HG02840 (cell line): ENCODE measurements at regions not wholly inside any gene's neighbourhood (a gene's known extent, or its start where the extent isn't known, plus 50 kb on each side); places are given as distances from the start of the nearest gene placed in this dataset.

ENCODE experiments used
- ATAC-seq: cut with Tn5 transposase; IDR thresholded peaks from one replicate; pipeline ENCODE4 v1.9.1; 2021; ENCODE audit warnings: mild to moderate bottlenecking, moderate library complexity, moderate number of reproducible peaks; ENCODE audit not compliant: unreplicated experiment, low FRiP score

DNA sequence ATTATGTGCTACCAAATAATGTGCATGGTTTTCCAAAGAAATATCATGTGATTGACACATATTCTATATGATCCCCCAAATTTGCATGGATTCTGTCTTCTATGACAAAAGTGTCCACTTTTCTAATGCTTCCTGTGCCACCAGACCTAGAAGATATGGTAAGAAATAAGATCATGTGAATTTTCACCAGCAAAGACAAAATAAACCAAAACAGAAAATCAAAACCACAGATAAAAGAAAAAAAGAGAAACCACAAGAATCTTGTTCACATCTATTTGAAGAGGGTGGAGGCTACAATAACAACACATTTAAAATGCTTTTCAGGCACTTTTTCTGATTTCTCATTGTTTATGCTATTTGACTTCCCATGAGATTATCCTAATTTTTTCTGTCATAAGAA is 303.4 kb downstream of the DIPK2A start:
- no peak for ATAC-seq

DNA sequence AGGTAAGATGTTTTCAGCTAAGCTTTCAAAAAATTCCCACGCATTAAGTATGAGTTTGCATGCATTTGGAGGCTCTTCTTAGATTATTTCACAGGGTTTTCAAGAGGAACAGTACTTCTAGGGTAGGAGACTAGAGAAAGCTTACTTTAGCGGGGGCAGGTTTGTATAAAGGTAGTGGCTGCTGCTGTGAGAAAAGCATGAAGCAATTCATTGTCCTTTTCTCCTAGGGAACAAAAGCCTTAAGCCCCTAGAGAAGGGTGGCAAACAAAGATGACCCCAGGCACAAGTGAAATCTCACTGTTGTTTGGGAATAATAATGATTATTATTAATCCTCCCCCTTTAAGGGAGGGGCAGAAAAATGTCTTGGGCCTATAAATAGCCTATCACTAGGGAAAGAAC is 310.7 kb downstream of the DIPK2A start:
- no peak for ATAC-seq

DNA sequence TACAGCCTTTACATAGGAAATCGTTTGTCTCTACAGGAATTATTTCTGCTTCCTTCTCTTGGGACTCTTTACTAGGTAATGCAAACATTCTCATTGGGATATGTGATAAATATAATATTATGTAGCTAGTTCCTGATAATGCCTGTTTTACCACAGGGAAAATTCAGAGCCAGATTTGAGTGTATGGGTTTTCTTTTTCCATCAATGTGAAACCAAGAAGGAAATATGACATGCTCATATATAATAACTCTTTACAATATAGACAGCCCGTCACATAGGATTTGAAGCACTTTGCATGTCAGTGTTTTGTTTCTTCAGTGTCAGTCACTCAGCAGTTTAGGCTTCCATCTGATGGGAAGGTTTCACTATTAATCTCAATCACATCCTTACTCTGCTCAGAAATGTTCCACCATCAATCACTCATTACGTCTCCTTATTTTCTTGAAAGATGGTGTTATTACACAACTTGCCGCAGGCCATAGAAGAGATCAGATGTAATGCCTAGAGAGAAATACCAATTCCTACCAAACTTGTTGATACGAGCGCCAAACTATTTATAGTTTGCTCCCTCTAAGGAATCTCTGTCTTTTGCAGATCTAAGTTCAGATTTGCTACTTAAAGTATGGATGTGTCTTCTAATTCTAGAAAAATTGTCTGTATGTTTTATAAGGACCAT is 314.8 kb downstream of the DIPK2A start:
- no peak for ATAC-seq

DNA sequence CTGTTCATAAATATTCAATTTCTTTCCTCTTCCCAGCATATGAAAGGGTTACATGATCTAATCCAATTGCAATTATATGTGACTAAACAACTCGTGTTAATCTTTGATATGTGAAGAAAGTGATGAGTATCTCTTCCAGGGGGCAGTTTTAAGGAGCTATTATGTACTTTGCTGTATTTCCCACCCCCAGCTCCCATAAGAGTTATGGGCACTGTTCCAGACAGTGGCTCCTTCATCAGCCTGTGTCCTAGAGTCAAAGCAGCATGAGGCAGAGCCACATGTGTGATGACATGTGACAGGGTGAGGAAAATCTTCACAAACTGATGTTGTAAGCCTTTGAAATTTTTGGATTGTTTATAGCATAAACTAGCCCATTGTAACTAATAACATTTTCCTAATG is 315.4 kb downstream of the DIPK2A start:
- no peak for ATAC-seq

DNA sequence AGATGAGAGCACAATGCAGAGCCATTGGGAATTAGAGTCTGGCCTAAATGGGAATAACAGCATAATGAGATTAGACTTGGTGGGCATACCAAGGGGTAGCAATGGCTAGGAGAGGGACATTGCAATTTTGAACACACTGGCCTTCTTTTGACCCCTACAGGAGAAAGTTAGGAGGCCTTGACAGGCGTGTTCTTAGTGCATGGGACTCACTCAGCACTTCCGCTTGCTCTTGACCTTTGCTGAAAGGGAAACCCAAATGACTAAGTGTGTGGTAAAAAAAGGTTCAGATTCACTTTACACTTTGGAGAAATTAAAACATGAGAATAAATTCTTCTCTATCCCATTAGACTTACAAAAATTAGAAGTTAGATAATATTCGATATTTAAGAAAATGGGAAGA is 317.4 kb downstream of the DIPK2A start:
- ATAC-seq, result no peak

DNA sequence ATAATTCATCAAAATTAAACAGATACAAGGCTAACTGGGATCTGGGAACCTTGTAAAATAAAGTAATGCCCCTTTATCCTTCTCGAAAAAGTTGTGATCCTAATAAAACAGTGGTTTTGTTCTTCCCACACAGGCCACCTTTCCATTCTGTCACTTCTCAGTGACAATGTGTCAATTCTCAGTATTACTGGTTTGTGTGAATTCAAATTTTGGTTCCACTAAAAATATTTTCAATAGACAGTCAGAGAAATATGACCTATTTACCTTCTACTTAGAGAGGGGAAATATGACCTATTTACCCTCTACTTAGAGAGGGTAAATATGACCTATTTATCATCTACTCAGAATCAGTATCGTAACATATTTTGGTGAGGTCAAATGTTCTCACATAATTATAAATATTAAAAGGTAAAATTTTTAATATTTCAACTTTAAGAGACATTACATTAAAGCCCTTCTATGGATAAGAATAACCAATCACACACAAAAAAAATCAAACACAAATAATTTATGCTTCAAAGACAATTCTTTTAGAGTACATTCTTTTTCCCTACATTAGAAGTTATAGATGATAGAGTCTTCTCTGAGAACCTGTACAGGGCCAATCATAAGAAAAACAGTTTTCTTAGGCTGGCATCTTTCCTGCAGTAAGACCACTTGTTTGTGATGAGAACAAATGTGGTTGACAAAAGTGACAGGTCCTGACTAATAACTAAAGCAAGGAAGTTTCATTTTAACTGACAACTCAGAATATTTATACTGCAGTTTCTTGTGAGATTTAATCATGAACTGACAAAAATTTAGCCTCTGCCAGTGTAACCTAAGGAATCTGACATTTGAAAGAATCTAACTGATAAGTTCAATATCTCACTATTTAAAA is 323.3 kb downstream of the DIPK2A start:
- peak; percentile 81 for ATAC-seq

DNA sequence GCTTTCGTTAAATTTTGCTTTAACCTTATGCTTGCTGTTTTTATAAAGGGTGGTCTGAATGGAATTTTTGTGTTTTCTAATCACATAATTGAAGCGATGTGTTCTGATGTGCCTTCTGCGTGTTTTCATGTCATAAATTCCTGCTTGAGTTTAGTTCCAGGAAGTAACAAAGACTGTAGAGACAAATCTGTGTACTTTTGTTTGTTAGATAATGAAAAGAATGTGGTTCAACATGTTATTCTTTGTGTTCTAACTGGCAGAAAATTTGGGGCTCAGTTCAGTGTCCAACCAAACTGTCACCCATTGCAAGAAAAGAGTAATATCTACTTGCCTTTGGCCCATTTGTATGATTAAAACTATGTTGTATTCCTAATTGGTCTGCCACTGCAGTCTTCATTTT is 324.0 kb downstream of the DIPK2A start:
- ATAC-seq, result no peak

DNA sequence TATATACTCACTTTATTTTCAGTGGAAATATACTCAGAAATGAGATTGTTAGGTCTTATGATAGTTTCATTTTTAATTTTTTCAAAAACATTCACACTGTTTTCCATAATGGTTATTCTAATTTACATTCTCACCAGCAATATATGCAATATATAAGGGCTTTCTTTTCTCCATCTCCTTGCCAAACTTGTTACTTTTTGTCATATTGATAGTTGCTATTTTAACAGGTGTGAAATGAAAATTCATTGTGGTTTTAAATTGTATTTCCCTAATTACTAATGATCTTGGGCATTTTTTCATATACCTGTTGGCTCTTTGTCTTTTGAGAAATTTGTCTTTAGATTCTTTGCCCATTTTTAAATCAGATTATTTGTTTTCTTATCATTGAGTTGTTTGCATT is 325.2 kb downstream of the DIPK2A start:
- no peak for ATAC-seq

DNA sequence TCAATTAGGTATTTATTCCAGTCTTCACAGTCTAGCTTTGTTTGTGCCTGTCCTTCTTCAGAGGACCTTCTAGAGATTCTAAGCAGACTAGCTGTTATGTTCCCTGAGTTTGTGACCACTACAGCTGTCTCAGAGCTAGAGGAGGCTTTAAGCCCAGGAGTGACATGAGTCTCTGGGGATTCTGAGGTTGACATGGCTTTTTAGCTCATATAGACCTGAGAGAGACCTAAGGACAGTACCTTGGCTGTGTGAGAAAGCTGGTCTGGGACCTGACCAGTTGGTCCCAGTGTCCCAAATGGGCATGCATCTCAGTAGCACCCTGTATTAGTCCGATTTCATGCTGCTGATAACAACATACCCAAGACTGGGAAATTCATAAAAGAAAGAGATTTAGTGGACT is 330.2 kb downstream of the DIPK2A start:
- no peak for ATAC-seq

DNA sequence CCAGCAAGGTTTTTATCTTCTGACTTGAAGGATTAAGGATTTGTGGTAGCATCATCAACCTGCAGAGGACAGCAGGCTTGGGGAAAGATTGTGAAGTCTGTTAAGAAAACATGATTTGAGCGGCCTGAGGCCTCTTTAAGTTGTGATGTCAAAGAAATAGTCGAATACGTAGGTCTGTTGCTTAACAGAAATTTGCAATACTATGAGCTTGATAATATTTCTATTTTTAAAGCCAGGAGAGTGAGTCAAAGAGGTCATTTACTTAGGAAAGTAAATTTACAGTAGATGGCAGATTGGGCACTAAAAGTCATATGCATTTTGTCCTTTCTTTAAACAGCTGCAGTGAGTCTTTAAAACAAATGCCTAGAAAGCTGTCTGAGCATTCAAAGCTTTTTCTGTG is 336.3 kb downstream of the DIPK2A start:
- no peak for ATAC-seq

DNA sequence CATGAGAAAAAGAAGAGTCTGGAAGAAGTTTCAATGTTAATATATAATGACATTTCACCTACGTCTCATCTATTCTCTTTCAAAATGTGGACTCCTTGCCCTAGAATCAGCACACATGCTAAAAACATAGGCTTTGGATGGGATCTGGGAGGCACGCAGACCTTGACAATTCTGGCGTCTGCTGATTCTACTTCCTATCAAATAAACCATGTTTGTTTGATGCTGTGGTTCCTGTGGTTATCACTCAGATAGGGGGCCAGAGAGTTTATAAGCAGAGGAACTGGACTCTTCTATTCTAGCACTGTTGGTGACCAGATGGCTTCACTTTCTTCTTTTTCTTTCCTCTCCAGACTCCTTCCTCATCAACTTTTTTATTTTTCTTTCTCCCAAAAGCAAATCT is 336.8 kb downstream of the DIPK2A start:
- no peak for ATAC-seq

DNA sequence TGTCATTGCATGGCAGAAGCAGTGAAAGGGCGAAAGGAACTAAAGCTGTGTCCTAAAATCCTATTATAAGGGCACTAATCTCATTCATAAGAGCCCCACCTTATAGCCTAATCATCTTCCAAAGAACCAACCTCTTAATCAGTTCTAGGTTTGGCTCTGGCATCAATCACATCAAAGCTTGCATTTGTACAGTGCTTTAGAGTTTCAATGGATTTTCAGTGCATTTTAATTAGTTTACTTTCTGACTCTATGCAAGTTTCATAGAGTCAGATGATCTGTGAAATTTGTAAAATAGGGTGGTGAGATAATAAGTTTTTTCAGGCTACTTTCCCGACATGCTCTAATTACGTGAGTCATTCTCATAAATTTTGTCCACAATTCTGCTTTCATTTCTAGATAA is 341.1 kb downstream of the DIPK2A start:
- no peak for ATAC-seq

DNA sequence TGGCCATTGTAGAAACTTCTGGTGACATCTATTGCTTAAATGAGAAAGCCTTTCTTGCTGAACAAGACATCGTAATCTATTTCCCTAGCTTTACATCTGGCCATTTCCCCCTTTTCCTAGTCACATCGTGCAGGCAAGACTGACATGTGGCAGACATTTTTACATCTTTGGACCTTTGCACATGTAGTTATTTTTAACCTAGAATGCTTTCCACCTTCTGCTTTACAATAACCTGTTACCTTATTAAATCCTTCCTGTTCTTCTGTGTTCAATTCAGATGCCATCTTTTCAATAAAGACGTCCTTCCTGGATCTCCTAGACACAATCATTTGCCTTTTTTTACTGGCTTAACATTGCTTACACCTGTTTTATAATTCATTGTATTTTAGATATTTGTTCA is 343.3 kb downstream of the DIPK2A start:
- no peak for ATAC-seq

DNA sequence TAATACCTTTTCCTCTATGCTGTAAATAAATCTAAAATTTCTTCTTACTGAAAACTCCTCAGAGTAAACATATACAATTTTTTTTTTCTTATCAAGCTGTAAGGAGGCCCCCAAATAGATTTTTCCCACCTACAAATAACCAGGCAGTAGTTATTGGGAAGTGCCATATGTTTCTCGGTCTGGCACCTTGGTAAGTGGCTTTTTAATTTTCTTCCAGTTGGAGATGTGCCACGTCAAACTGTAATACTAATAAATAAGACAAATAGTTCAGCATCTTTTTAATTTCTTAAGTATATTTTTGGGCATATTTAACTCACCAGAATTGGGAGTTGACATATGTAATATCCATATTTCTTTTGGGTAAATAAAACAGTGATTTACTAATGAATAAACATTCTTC is 346.3 kb downstream of the DIPK2A start:
- ATAC-seq, result no peak

DNA sequence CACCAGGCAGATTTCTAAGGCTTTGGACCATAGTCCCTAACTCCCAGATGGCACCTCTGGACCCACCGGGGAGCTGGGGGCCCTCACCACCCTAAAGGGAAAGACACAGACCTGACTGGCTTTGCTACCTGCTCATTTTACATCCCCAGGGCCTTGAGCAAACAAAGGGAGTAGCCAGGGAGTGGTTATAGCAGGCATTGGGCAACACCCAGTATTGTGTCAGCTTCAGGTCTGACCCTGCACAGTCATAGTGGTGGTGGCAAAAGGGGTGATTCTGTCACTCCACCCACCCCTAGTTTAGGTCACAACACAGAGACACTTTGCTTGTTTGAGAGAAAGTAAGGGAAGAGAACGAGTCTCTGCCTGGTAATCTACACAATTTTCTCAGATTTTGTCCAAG is 352.5 kb downstream of the DIPK2A start:
- no peak for ATAC-seq

DNA sequence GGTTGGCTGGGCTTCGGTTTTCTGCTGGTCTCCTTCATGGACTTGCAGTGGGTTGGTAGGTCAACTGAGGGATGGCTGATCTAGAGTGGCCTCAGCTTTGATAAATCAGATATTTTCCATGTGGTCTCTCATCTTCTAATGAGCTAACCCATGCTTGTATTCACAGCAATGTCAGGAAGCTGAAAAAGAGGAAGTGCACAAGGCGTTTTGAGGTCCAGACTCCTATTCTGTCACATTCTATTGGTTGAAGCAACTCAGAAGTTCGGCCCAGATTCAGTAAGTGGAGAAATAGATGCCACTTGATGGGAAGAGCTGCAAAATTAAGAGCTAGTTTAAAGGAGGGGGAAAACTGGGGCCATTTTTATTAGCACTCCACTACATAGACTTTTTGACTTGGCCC is 361.2 kb downstream of the DIPK2A start:
- no peak for ATAC-seq

DNA sequence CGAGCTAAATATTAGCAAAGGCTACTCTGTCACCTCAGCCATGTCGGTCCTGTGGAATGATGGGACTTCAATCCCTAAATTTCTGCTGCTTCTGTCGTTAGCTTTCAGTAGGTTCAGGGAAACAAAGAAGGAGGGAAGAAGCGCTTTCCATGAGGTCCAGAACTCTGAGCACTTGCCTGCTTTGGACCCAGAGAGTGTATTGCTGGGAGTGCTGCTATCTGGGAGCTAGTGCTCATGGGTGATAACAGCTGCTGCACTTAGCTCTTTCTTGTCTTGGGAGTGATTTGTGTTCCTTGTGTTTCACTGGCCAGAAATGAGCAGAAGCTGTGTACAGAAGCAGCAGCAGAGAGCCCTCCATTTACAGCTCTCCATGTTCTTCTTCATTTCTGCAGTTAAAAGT is 369.8 kb downstream of the DIPK2A start:
- ATAC-seq, result no peak

DNA sequence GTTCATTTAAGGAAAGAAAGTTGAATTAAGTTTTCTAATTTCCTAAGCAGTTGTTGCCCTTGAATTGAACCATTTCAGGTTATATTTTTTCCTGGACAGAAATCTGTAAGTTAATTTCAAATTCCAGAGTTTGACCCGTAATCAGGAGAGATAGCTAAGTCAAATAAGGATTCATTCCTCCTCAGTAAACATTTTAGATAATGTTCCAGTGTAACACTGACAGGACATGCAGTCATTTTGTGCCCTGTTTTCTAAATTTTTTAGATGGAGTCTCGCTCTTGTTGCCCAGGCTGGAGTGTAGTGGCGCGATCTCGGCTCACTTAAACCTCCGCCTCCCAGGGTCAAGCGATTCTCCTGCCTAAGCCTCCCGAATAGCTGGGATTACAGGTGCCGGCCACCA is 371.7 kb downstream of the DIPK2A start:
- no peak for ATAC-seq

DNA sequence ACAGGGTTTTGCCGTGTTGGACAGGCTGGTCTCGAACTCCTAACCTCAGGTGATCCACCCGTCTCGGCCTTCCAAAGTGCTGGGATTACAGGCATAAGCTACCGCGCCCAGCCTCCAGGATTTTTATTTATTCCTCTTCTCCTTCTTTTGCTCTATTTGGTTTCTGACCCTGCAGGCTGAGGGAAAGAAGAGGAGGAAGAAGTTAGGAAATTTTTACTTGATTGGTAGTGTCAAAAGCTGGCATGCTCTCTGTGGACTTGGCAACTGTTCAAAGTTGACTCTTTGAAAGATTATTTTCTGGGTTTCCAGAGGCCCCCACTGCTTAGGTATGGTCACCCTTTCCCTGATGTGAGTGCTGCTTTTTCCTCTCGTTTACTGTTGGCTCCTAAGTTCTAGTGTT is 372.2 kb downstream of the DIPK2A start:
- no peak for ATAC-seq

DNA sequence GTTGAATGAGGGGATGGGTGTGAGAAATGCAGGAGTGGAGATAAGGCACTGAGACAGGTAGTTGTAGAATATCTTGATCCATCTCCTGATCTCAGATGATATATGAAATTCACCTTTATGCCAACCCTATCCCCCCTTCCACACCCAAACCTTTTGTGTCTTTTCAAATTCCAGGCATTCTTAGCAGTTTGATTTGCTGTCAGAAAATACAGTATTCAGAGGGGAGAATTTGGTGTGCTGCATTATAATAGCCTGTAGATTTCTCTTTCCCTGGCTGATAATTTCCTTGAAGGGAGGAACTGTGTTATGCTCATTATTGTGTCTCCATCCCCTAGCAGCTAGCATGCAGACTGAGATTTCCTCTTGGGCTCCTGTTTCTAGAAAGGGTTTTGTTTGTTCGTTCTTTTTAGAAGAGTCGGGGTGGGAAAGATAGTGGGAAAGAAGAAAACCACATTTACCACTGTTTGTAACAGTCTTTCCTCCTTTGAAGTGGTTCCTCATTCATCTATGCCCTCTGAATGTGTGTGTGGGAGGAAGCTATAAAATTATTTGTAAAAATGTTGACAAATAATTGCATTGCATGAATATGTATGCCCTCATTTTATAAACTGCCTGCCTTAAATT is 373.4 kb downstream of the DIPK2A start:
- ATAC-seq, result no peak

DNA sequence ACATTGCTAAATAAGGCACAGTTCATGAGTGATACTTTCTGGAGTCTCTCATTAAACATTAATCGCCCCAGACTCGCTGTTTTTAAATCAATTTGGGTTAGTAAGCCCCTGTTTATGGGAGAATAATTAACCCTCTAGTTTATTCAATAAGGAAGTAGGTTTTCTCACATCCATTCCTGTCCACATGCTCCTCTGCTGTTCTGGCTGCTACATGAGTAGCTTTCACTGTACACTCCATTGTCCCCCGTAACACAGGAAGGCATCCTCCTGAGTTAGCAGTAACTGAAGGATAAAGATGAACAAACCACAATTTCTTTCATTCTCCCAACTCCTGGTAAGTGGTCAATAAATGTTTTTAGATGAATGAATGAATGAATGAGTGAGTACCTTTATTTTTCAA is 378.5 kb downstream of the DIPK2A start:
- no peak for ATAC-seq

DNA sequence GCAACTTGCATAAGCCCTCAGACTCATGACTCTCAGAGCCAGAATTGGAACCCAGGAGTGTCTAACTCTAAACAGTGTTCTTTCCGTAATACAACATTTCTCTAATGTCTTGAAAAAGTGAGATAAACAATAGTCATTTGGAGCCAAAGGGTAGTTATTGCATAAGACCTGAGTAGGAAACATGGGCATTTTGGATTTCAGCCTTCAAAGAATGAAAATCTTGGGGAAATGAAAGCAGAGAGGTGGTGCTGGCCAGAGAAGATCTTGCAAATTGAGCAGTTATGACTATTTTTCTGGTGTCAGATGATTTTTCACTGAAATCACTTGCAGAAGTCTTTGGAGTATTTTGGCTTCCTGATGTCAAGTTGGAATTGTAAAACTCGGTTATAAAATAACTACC is 379.4 kb downstream of the DIPK2A start:
- ATAC-seq, result no peak
